ENCODE measurements at regions not wholly inside any gene's neighbourhood (a gene's known extent, or its start where the extent isn't known, plus 50 kb on each side); places are given as distances from the start of the nearest gene placed in this dataset.

- ChIA-PET POLR2A (no interaction called here), CTCF (ENCODE audit: low intra/inter-chr PET ratio, low total read pairs) (no interaction called here)
- Histone ChIP-seq H3K4me1 (ENCODE audit: insufficient read depth, low read length) (no peaks in the 10 kb centered on the region), H3K9ac (ENCODE audit: insufficient read depth, low read depth, low read length) (no peak overlapping the region), H3K4me3 (replicated peaks in 1 of 3; ENCODE audit: insufficient read depth in 1 of 3, low read depth in 2 of 3, low read length in 3 of 3) (no peak overlapping the region), H3K79me2 (ENCODE audit: insufficient read depth, low read length) (no peaks in the 10 kb centered on the region), H3K36me3 (replicated peaks in 1 of 2; ENCODE audit: control insufficient read depth in 1 of 2, insufficient read depth in 2 of 2, low read length in 2 of 2) (no peaks in the 10 kb centered on the region), H2AFZ (ENCODE audit: low read length) (no peak overlapping the region), H3K9me3 (ENCODE audit: low read length) (no peaks in the 10 kb centered on the region), H3K27ac (ENCODE audit: extremely low read length, insufficient read depth, low read length) (no peak overlapping the region), H3K27me3 (ENCODE audit: control insufficient read depth in 1 of 2, insufficient read depth in 2 of 2, low read length in 2 of 2) (no peaks in the 10 kb centered on the region), H4K20me1 (ENCODE audit: insufficient read depth, low read length) (no peaks in the 10 kb centered on the region), H3K4me2 (ENCODE audit: low read depth, low read length) (no peak overlapping the region)
- DNase-seq (ENCODE audit: low spot score) (no peak), FAIRE-seq (no peak), ATAC-seq (no peak)
- intact Hi-C loops (cut with micrococcal nuclease; ENCODE audit: unreplicated experiment) (no loop called here), in situ Hi-C loops (cut with HindIII; ENCODE audit: extremely low pct_ligation_motif_present, low pct_unique_long_range_greater_than_20kb) (no loop called here)
- BruUV-seq (replicated peaks) = no TSS peak
- no peak for TF ChIP-seq ZNF333 (CRISPR knock-in tag; IDR thresholded peaks at IDR 0.05; ENCODE audit: borderline replicate concordance)
- WGBS (ENCODE audit: low lambda C conversion rate) = 1% methylated on average over 2 of the region's 2 CpGs
These were observed 847.7 kb upstream of the INTU start for GRCh38 chr4:126784966-126785580.

- no peak for FAIRE-seq
- Histone ChIP-seq H3K4me2 (ENCODE audit: low read depth, low read length) (no peak overlapping the region), H3K9me3 (ENCODE audit: low read length) (no peaks in the 10 kb centered on the region), H3K4me1 (ENCODE audit: insufficient read depth, low read length) (no peaks in the 10 kb centered on the region), H2AFZ (ENCODE audit: low read length) (no peak overlapping the region), H3K27ac (ENCODE audit: extremely low read length, insufficient read depth, low read length) (no peak overlapping the region), H3K36me3 (replicated peaks in 1 of 2; ENCODE audit: control insufficient read depth in 1 of 2, insufficient read depth in 2 of 2, low read length in 2 of 2) (no peaks in the 10 kb centered on the region), H3K9ac (ENCODE audit: insufficient read depth, low read depth, low read length) (no peak overlapping the region), H3K4me3 (replicated peaks in 1 of 3; ENCODE audit: insufficient read depth in 1 of 3, low read depth in 2 of 3, low read length in 3 of 3) (no peak overlapping the region), H4K20me1 (ENCODE audit: insufficient read depth, low read length) (no peaks in the 10 kb centered on the region), H3K27me3 (ENCODE audit: control insufficient read depth in 1 of 2, insufficient read depth in 2 of 2, low read length in 2 of 2) (no peaks in the 10 kb centered on the region), H3K79me2 (ENCODE audit: insufficient read depth, low read length) (no peaks in the 10 kb centered on the region)
- BruUV-seq (replicated peaks) = no TSS peak
- in situ Hi-C loops (cut with HindIII; ENCODE audit: extremely low pct_ligation_motif_present, low pct_unique_long_range_greater_than_20kb) = no loop called here
- 0% methylated on average over 1 of the region's 1 CpG for WGBS (ENCODE audit: low lambda C conversion rate)
- no peak for ATAC-seq
- intact Hi-C loops (cut with micrococcal nuclease; ENCODE audit: unreplicated experiment) = no loop called here
- ChIA-PET POLR2A (no interaction called here), CTCF (ENCODE audit: low intra/inter-chr PET ratio, low total read pairs) (no interaction called here)
- TF ChIP-seq CBFB (CRISPR knock-in tag; IDR thresholded peaks at IDR 0.05) (no peak), ZNF740 (CRISPR knock-in tag; IDR thresholded peaks at IDR 0.05) (no peak), RXRB (CRISPR knock-in tag; IDR thresholded peaks at IDR 0.05; ENCODE audit: borderline replicate concordance) (no peak)
- no peak for DNase-seq (ENCODE audit: low spot score)
These were observed 842.1 kb upstream of the INTU start for GRCh38 chr4:126790633-126791032.
